AG09309 (cell line): ENCODE measurements at regions not wholly inside any gene's neighbourhood (a gene's known extent, or its start where the extent isn't known, plus 50 kb on each side); places are given as distances from the start of the nearest gene placed in this dataset.
"Not testable (repeated sequence)": the region's sequence is repeated elsewhere in the genome, so short reads cannot be mapped to it uniquely, and the experiment has no call there.

Experiments used
- DNase-seq: peaks from one replicate; pipeline ENCODE4 v3.0.0-alpha.2; 2010; ENCODE audit warnings: low read depth
- H3K4me3 ChIP-seq: 2 replicates; pipeline ENCODE4 v1.5.1; 2011; ENCODE audit warnings: mild to moderate bottlenecking, low read depth, low read length, moderate library complexity; ENCODE audit not compliant: control insufficient read depth
- CTCF ChIP-seq: IDR thresholded peaks from 2 replicates; pipeline ENCODE4 v1.5.1; 2011; ENCODE audit warnings: mild to moderate bottlenecking, low read depth, low read length, inconsistent platforms; ENCODE audit not compliant: insufficient read depth, control insufficient read depth; ENCODE audit errors: missing control alignments

- TF ChIP-seq CTCF, result no peak
- DNase-seq, result no peak
- H3K4me3 ChIP-seq, result no peak overlapping the region
These were observed 244.7 kb upstream of the SLC30A5 start for GRCh38 chr5:68849103-68849502.

DNA sequence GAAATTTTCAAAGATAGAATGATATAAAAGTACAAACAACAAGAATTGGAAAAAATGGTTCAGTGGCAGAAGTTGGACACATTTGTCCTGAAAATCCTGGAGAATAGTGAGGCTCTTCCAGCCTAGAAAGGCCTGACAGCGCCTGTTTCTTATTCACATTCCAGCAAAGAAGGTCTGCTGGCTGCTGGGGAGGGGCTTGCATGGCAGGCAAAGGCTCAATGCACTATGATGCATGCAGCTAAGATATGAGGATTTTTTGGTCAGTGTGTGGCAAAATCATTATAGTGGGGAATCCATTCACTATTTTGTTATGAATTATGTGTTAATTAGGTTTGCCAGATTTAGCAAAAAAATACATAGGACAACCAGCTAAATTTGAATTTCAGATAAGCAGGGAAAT lies 243.9 kb upstream of the SLC30A5 start:
- TF ChIP-seq CTCF, result no peak
- DNase-seq, result no peak
- H3K4me3 ChIP-seq, result no peak overlapping the region

DNA sequence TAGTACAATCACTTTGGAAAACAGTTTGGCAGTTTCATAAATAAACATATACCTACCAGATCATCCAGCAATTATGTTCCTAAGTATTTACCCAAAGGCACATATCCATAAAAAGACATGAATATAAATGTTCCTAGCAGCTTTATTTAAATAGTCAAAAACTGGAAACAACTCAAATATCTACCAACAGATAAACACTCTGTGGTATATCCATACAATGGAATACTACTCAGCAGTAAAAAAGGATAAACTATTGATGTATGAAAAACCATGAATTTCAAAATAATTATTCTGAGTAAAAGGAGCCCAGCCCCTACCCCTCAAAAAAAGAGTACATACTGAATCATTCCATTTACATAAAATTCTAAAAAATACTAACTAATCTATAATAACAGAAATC lies 232.7 kb upstream of the SLC30A5 start:
- TF ChIP-seq CTCF, result no peak
- H3K4me3 ChIP-seq, result no peak overlapping the region
- no peak for DNase-seq

DNA sequence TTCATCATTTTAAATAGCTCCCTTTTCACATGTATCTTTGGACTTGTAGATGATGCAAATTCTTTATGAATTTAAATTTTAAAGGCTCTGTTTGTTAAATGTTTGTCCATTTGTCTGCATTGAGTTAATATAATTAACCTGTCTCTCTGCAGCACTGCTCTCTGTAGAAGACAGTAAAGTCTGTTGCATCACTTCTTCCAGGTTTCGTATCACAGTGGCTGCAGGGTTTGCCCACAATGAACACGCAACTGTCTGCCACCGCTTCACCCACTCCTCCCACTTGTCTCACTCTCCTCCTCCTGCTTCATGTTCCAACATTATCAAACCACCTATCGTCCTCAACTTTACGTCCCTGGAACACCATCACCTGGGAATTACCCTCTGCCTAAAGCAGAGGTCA lies 231.3 kb upstream of the SLC30A5 start:
- H3K4me3 ChIP-seq, result no peak overlapping the region
- no peak for DNase-seq
- TF ChIP-seq CTCF, result no peak

- DNase-seq, H3K4me3 ChIP-seq: not testable (repeated sequence)
These were observed 228.6 kb upstream of the SLC30A5 start for GRCh38 chr5:68865192-68865591.

GRCh38 chr5:68872088-68872839 lies 221.6 kb upstream of the SLC30A5 start:
- TF ChIP-seq CTCF, result no peak
- no peak for DNase-seq
- H3K4me3 ChIP-seq, result no peak overlapping the region

- no peak for TF ChIP-seq CTCF
- no peak for DNase-seq
- no peak overlapping the region for H3K4me3 ChIP-seq
These were observed 220.6 kb upstream of the SLC30A5 start for GRCh38 chr5:68873198-68873597.
